ENCODE measurements at regions not wholly inside any gene's neighbourhood (a gene's known extent, or its start where the extent isn't known, plus 50 kb on each side); places are given as distances from the start of the nearest gene placed in this dataset.

GRCh38 chr7:153942036-153942435 lies 110.2 kb upstream of the DPP6 start:
- H3K9me3 Mint-ChIP-seq (ENCODE audit: unreplicated experiment): peaks cover 10% of the 10 kb centered on the region
- no peak for TF ChIP-seq EZH2 (IDR thresholded peaks at IDR 0.05; ENCODE audit: insufficient read depth, low read length)
- no peak for TF ChIP-seq CTCF (IDR thresholded peaks at IDR 0.05; ENCODE audit: insufficient read depth, low read depth, low read length)

GRCh38 chr7:153943457-153943856 lies 108.7 kb upstream of the DPP6 start:
- Histone ChIP-seq H3K36me3 (ENCODE audit: insufficient read depth, low read length) (no peaks in the 10 kb centered on the region), H3K9ac (ENCODE audit: low read length) (no peak overlapping the region), H3K4me1 (ENCODE audit: insufficient read depth, low read length) (no peaks in the 10 kb centered on the region), H3K27ac (ENCODE audit: low read depth, low read length) (no peak overlapping the region), H3K4me3 (ENCODE audit: insufficient read depth, low read depth, low read length) (no peak overlapping the region), H2AFZ (ENCODE audit: low read depth, low read length) (no peak overlapping the region), H3K4me2 (ENCODE audit: low read length) (no peak overlapping the region), H3K9me3 (ENCODE audit: insufficient read depth, low read depth, low read length) (peaks cover 3% of the 10 kb centered on the region), H3K79me2 (ENCODE audit: insufficient read depth, low read length) (no peaks in the 10 kb centered on the region), H4K20me1 (ENCODE audit: insufficient read depth, low read length) (no peaks in the 10 kb centered on the region), H3K27me3 (ENCODE audit: insufficient read depth, low read length) (no peaks in the 10 kb centered on the region)
- DNase-seq (ENCODE audit: low read depth) (no peak), FAIRE-seq (no peak)
- Mint-ChIP-seq H3K4me1 (ENCODE audit: low read depth, unreplicated experiment) (no peaks in the 10 kb centered on the region), H3K9me3 (ENCODE audit: unreplicated experiment) (peaks cover 10% of the 10 kb centered on the region), H3K36me3 (ENCODE audit: low read depth, unreplicated experiment) (no peaks in the 10 kb centered on the region), H3K27ac (ENCODE audit: unreplicated experiment) (no peak overlapping the region), H3K27me3 (ENCODE audit: low read depth, unreplicated experiment) (no peaks in the 10 kb centered on the region), H3K4me3 (ENCODE audit: unreplicated experiment) (no peak overlapping the region)
- TF ChIP-seq EZH2 (IDR thresholded peaks at IDR 0.05; ENCODE audit: insufficient read depth, low read length): no peak
- no peak for TF ChIP-seq CTCF (IDR thresholded peaks at IDR 0.05; ENCODE audit: insufficient read depth, low read depth, low read length)

More at GRCh38 chr7:153942036-153942435, 110.2 kb upstream of the DPP6 start:
- H3K27ac ChIP-seq (ENCODE audit: low read depth, low read length): no peak overlapping the region
- DNase-seq (ENCODE audit: low read depth): no peak
- H3K9ac ChIP-seq (ENCODE audit: low read length): no peak overlapping the region
- no peaks in the 10 kb centered on the region for H3K36me3 ChIP-seq (ENCODE audit: insufficient read depth, low read length)
- no peak overlapping the region for H3K4me3 ChIP-seq (ENCODE audit: insufficient read depth, low read depth, low read length)
- Mint-ChIP-seq H3K4me3 (ENCODE audit: unreplicated experiment) (no peak overlapping the region), H3K36me3 (ENCODE audit: low read depth, unreplicated experiment) (no peaks in the 10 kb centered on the region), H3K27ac (ENCODE audit: unreplicated experiment) (no peak overlapping the region), H3K27me3 (ENCODE audit: low read depth, unreplicated experiment) (no peaks in the 10 kb centered on the region), H3K4me1 (ENCODE audit: low read depth, unreplicated experiment) (no peaks in the 10 kb centered on the region)
- no peak overlapping the region for H2AFZ ChIP-seq (ENCODE audit: low read depth, low read length)
- FAIRE-seq: no peak
- H3K79me2 ChIP-seq (ENCODE audit: insufficient read depth, low read length): no peaks in the 10 kb centered on the region
- no peaks in the 10 kb centered on the region for H3K27me3 ChIP-seq (ENCODE audit: insufficient read depth, low read length)
- peaks cover 3% of the 10 kb centered on the region for H3K9me3 ChIP-seq (ENCODE audit: insufficient read depth, low read depth, low read length)
- no peaks in the 10 kb centered on the region for H4K20me1 ChIP-seq (ENCODE audit: insufficient read depth, low read length)
- H3K4me1 ChIP-seq (ENCODE audit: insufficient read depth, low read length): no peaks in the 10 kb centered on the region
- H3K4me2 ChIP-seq (ENCODE audit: low read length): no peak overlapping the region

- Mint-ChIP-seq H3K4me3 (ENCODE audit: unreplicated experiment) (no peak overlapping the region), H3K36me3 (ENCODE audit: low read depth, unreplicated experiment) (no peaks in the 10 kb centered on the region), H3K27me3 (ENCODE audit: low read depth, unreplicated experiment) (no peaks in the 10 kb centered on the region), H3K9me3 (ENCODE audit: unreplicated experiment) (peaks cover 10% of the 10 kb centered on the region), H3K27ac (ENCODE audit: unreplicated experiment) (no peak overlapping the region), H3K4me1 (ENCODE audit: low read depth, unreplicated experiment) (no peaks in the 10 kb centered on the region)
- DNase-seq (ENCODE audit: low read depth): no peak
- no peaks in the 10 kb centered on the region for H4K20me1 ChIP-seq (ENCODE audit: insufficient read depth, low read length)
- no peak for TF ChIP-seq CTCF (IDR thresholded peaks at IDR 0.05; ENCODE audit: insufficient read depth, low read depth, low read length)
- no peak for TF ChIP-seq EZH2 (IDR thresholded peaks at IDR 0.05; ENCODE audit: insufficient read depth, low read length)
- H3K27ac ChIP-seq (ENCODE audit: low read depth, low read length): no peak overlapping the region
- H3K4me1 ChIP-seq (ENCODE audit: insufficient read depth, low read length): no peaks in the 10 kb centered on the region
- H3K9ac ChIP-seq (ENCODE audit: low read length): no peak overlapping the region
- FAIRE-seq: no peak
- no peak overlapping the region for H2AFZ ChIP-seq (ENCODE audit: low read depth, low read length)
- H3K36me3 ChIP-seq (ENCODE audit: insufficient read depth, low read length): no peaks in the 10 kb centered on the region
- no peaks in the 10 kb centered on the region for H3K79me2 ChIP-seq (ENCODE audit: insufficient read depth, low read length)
- H3K9me3 ChIP-seq (ENCODE audit: insufficient read depth, low read depth, low read length): peaks cover 3% of the 10 kb centered on the region
- no peaks in the 10 kb centered on the region for H3K27me3 ChIP-seq (ENCODE audit: insufficient read depth, low read length)
- H3K4me2 ChIP-seq (ENCODE audit: low read length): no peak overlapping the region
- no peak overlapping the region for H3K4me3 ChIP-seq (ENCODE audit: insufficient read depth, low read depth, low read length)
These were observed 108.3 kb upstream of the DPP6 start for GRCh38 chr7:153943861-153944260.
